HEK293 (cell line): ENCODE measurements at regions not wholly inside any gene's neighbourhood (a gene's known extent, or its start where the extent isn't known, plus 50 kb on each side); places are given as distances from the start of the nearest gene placed in this dataset.

Experiments
- CTCF ChIA-PET: fragments of 350-600 bp; formaldehyde crosslinking; extraction: SDS; loops from one replicate; lab custom pipeline; 2021; ENCODE audit warnings: antibody characterized with exemption; lab: Yijun Ruan, JAX
- POLR2A ChIA-PET: fragments of 300-600 bp; formaldehyde crosslinking; extraction: SDS; loops from one replicate; lab custom pipeline; 2020; ENCODE audit warnings: antibody characterized with exemption, inconsistent platforms; lab: Yijun Ruan, JAX
- H3K27ac ChIP-seq: fragments of 200-500 bp; sonication (Bioruptor generic); 2 replicates; pipeline ENCODE4 v1.5.1; 2014; ENCODE audit warnings: low read depth, low read length, control low read depth, inconsistent platforms; ENCODE audit errors: extremely low read depth
- H3K36me3 ChIP-seq, 2 experiments: fragments of 200-500 bp in 1 of 2; sonication (Bioruptor generic) in 1 of 2; 1 replicate in 1 of 2; 2 replicates in 1 of 2; pipeline ENCODE4 v1.5.1; 2014 to 2017; ENCODE audit warnings: inconsistent platforms in 2 of 2, low read length in 2 of 2; ENCODE audit not compliant: control insufficient read depth in 2 of 2, insufficient read depth in 1 of 2
- H3K4me1 ChIP-seq: fragments of 200-500 bp; sonication (Bioruptor generic); 2 replicates; pipeline ENCODE4 v1.5.1; 2014; ENCODE audit warnings: mild to moderate bottlenecking, low read length, inconsistent platforms; ENCODE audit not compliant: control insufficient read depth, insufficient read depth
- H3K4me3 ChIP-seq: 2 replicates; pipeline ENCODE4 v1.5.1; 2011; ENCODE audit warnings: low read depth, mild to moderate bottlenecking, control low read depth, low read length, moderate library complexity
- H3K9me3 ChIP-seq: fragments of 200-500 bp; sonication (Bioruptor generic); 2 replicates; pipeline ENCODE4 v1.5.1; 2014; ENCODE audit warnings: low read depth, low read length, inconsistent platforms; ENCODE audit not compliant: control insufficient read depth, insufficient read depth
- HOXA7 ChIP-seq: sonication (generic); formaldehyde crosslinking; IDR thresholded peaks from 2 replicates; pipeline ENCODE4 v1.8.1; 2022; ENCODE audit warnings: missing genetic modification reagents, borderline replicate concordance
- OSR2 ChIP-seq: fragments of 450-650 bp; formaldehyde crosslinking; IDR thresholded peaks from 2 replicates; pipeline ENCODE4 v1.5.1; 2016; ENCODE audit warnings: missing biosample characterization, missing genetic modification characterization
- YY1 ChIP-seq: fragments of 450-650 bp; formaldehyde crosslinking; IDR thresholded peaks from 2 replicates; pipeline ENCODE4 v1.5.1; 2018; ENCODE audit warnings: missing biosample characterization, missing genetic modification characterization
- ZNF157 ChIP-seq: fragments of 450-650 bp; formaldehyde crosslinking; IDR thresholded peaks from 2 replicates; pipeline ENCODE4 v1.5.1; 2016; ENCODE audit warnings: missing biosample characterization, missing genetic modification characterization
- ZNF19 ChIP-seq: fragments of 450-650 bp; formaldehyde crosslinking; IDR thresholded peaks from 2 replicates; pipeline ENCODE4; 2016; ENCODE audit warnings: missing biosample characterization, missing genetic modification characterization, low read depth
- ZNF24 ChIP-seq: fragments of 450-650 bp; formaldehyde crosslinking; IDR thresholded peaks from 2 replicates; pipeline ENCODE4 v1.5.1; 2016; ENCODE audit warnings: missing biosample characterization, missing genetic modification characterization
- ZNF514 ChIP-seq: fragments of 450-650 bp; formaldehyde crosslinking; IDR thresholded peaks from 2 replicates; pipeline ENCODE4 v1.5.1; 2016; ENCODE audit warnings: missing biosample characterization, missing genetic modification characterization
- ZNF530 ChIP-seq: fragments of 450-650 bp; formaldehyde crosslinking; IDR thresholded peaks from 2 replicates; pipeline ENCODE4 v1.5.1; 2016; ENCODE audit warnings: low read depth, missing biosample characterization, missing genetic modification characterization
- ZNF561 ChIP-seq: fragments of 450-650 bp; IDR thresholded peaks from 2 replicates; pipeline ENCODE4 v1.5.1; 2018; ENCODE audit warnings: missing biosample characterization, missing genetic modification characterization, borderline replicate concordance
- ZNF621 ChIP-seq: fragments of 450-650 bp; formaldehyde crosslinking; IDR thresholded peaks from 2 replicates; pipeline ENCODE4 v1.5.1; 2017; ENCODE audit warnings: missing biosample characterization, missing genetic modification characterization
- ZNF623 ChIP-seq: fragments of 450-650 bp; formaldehyde crosslinking; IDR thresholded peaks from 2 replicates; pipeline ENCODE4 v1.5.1; 2016; ENCODE audit warnings: missing biosample characterization, missing genetic modification characterization
- ZNF658 ChIP-seq: fragments of 450-650 bp; formaldehyde crosslinking; IDR thresholded peaks from 2 replicates; pipeline ENCODE4; 2016; ENCODE audit warnings: missing biosample characterization, missing genetic modification characterization
- ZNF664 ChIP-seq: fragments of 450-650 bp; formaldehyde crosslinking; IDR thresholded peaks from 2 replicates; pipeline ENCODE4 v1.5.1; 2016; ENCODE audit warnings: missing biosample characterization, missing genetic modification characterization
- ZNF777 ChIP-seq: fragments of 450-650 bp; formaldehyde crosslinking; IDR thresholded peaks from 2 replicates; pipeline ENCODE4 v1.5.1; 2017; ENCODE audit warnings: missing biosample characterization, missing genetic modification characterization, borderline replicate concordance
- ZNF792 ChIP-seq: fragments of 450-650 bp; formaldehyde crosslinking; IDR thresholded peaks from 2 replicates; pipeline ENCODE4 v1.5.1; 2016; ENCODE audit warnings: missing biosample characterization, missing genetic modification characterization
- TF ChIP-seq, protein P1 (sequence below): fragments of 450-650 bp; formaldehyde crosslinking; conservative IDR thresholded peaks from 2 replicates; pipeline ENCODE4 v1.5.1; 2016; ENCODE audit warnings: low read depth, missing biosample characterization, missing genetic modification characterization
- TF ChIP-seq, protein P2 (sequence below): fragments of 450-650 bp; formaldehyde crosslinking; IDR thresholded peaks from 2 replicates; pipeline ENCODE4 v1.5.1; 2016; ENCODE audit warnings: missing biosample characterization, missing genetic modification characterization
- TF ChIP-seq, protein P3 (sequence below): fragments of 450-650 bp; formaldehyde crosslinking; IDR thresholded peaks from 2 replicates; pipeline ENCODE4 v1.5.1; 2016; ENCODE audit warnings: missing biosample characterization, missing genetic modification characterization, low read depth
- TF ChIP-seq, protein P4 (sequence below): fragments of 450-650 bp; formaldehyde crosslinking; IDR thresholded peaks from 2 replicates; pipeline ENCODE4 v1.5.0; 2017; ENCODE audit warnings: missing biosample characterization, missing genetic modification characterization, borderline replicate concordance
- TF ChIP-seq, protein P5 (sequence below): fragments of 450-650 bp; formaldehyde crosslinking; IDR thresholded peaks from 2 replicates; pipeline ENCODE4 v1.5.1; 2016; ENCODE audit warnings: missing biosample characterization, missing genetic modification characterization
- TF ChIP-seq, protein P6 (sequence below): fragments of 450-650 bp; formaldehyde crosslinking; IDR thresholded peaks from 2 replicates; pipeline ENCODE4 v1.5.1; 2017; ENCODE audit warnings: missing biosample characterization, missing genetic modification characterization

DNA sequence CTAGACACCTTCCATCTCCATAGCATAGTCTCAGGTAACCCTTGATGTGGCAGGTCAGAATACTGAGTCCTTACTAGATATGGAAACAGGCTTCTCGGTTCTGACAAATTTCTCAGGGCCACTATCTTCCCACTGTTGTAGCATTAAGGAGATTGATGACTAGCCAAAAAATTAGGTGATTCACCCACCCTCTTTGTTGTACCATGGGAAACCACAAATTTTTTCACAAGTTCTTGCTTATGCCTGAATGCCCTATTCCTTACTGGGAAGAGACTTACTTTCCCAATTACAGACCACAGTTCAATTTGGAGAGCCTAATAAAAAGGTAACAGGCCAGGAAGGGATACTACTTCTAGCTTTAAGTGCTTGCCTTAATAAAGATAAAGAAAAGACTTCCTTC, 948.8 kb downstream of the GRM8 start:
- ChIA-PET CTCF (no interaction called here), POLR2A (no interaction called here)
- Histone ChIP-seq H3K4me1 (no peaks in the 10 kb centered on the region), H3K9me3 (no peaks in the 10 kb centered on the region), H3K36me3 (no peaks in the 10 kb centered on the region), H3K4me3 (no peak overlapping the region), H3K27ac (no peak overlapping the region)
- TF ChIP-seq, protein P1, sequence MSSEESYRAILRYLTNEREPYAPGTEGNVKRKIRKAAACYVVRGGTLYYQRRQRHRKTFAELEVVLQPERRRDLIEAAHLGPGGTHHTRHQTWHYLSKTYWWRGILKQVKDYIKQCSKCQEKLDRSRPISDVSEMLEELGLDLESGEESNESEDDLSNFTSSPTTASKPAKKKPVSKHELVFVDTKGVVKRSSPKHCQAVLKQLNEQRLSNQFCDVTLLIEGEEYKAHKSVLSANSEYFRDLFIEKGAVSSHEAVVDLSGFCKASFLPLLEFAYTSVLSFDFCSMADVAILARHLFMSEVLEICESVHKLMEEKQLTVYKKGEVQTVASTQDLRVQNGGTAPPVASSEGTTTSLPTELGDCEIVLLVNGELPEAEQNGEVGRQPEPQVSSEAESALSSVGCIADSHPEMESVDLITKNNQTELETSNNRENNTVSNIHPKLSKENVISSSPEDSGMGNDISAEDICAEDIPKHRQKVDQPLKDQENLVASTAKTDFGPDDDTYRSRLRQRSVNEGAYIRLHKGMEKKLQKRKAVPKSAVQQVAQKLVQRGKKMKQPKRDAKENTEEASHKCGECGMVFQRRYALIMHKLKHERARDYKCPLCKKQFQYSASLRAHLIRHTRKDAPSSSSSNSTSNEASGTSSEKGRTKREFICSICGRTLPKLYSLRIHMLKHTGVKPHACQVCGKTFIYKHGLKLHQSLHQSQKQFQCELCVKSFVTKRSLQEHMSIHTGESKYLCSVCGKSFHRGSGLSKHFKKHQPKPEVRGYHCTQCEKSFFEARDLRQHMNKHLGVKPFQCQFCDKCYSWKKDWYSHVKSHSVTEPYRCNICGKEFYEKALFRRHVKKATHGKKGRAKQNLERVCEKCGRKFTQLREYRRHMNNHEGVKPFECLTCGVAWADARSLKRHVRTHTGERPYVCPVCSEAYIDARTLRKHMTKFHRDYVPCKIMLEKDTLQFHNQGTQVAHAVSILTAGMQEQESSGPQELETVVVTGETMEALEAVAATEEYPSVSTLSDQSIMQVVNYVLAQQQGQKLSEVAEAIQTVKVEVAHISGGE, result no peak
- TF ChIP-seq ZNF621, result no peak
- no peak for TF ChIP-seq ZNF664 (tag by site-specific recombination)
- TF ChIP-seq YY1 (tag by site-specific recombination), result no peak
- TF ChIP-seq ZNF561 (tag by site-specific recombination), result no peak
- TF ChIP-seq, protein P2, sequence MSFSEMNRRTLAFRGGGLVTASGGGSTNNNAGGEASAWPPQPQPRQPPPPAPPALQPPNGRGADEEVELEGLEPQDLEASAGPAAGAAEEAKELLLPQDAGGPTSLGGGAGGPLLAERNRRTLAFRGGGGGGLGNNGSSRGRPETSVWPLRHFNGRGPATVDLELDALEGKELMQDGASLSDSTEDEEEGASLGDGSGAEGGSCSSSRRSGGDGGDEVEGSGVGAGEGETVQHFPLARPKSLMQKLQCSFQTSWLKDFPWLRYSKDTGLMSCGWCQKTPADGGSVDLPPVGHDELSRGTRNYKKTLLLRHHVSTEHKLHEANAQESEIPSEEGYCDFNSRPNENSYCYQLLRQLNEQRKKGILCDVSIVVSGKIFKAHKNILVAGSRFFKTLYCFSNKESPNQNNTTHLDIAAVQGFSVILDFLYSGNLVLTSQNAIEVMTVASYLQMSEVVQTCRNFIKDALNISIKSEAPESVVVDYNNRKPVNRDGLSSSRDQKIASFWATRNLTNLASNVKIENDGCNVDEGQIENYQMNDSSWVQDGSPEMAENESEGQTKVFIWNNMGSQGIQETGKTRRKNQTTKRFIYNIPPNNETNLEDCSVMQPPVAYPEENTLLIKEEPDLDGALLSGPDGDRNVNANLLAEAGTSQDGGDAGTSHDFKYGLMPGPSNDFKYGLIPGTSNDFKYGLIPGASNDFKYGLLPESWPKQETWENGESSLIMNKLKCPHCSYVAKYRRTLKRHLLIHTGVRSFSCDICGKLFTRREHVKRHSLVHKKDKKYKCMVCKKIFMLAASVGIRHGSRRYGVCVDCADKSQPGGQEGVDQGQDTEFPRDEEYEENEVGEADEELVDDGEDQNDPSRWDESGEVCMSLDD (tag by site-specific recombination), result no peak
- TF ChIP-seq, protein P3, sequence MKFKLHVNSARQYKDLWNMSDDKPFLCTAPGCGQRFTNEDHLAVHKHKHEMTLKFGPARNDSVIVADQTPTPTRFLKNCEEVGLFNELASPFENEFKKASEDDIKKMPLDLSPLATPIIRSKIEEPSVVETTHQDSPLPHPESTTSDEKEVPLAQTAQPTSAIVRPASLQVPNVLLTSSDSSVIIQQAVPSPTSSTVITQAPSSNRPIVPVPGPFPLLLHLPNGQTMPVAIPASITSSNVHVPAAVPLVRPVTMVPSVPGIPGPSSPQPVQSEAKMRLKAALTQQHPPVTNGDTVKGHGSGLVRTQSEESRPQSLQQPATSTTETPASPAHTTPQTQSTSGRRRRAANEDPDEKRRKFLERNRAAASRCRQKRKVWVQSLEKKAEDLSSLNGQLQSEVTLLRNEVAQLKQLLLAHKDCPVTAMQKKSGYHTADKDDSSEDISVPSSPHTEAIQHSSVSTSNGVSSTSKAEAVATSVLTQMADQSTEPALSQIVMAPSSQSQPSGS (tag by site-specific recombination), result no peak
- no peak for TF ChIP-seq ZNF792 (tag by site-specific recombination)
- no peak for TF ChIP-seq ZNF658 (tag by site-specific recombination)
- TF ChIP-seq, protein P4, sequence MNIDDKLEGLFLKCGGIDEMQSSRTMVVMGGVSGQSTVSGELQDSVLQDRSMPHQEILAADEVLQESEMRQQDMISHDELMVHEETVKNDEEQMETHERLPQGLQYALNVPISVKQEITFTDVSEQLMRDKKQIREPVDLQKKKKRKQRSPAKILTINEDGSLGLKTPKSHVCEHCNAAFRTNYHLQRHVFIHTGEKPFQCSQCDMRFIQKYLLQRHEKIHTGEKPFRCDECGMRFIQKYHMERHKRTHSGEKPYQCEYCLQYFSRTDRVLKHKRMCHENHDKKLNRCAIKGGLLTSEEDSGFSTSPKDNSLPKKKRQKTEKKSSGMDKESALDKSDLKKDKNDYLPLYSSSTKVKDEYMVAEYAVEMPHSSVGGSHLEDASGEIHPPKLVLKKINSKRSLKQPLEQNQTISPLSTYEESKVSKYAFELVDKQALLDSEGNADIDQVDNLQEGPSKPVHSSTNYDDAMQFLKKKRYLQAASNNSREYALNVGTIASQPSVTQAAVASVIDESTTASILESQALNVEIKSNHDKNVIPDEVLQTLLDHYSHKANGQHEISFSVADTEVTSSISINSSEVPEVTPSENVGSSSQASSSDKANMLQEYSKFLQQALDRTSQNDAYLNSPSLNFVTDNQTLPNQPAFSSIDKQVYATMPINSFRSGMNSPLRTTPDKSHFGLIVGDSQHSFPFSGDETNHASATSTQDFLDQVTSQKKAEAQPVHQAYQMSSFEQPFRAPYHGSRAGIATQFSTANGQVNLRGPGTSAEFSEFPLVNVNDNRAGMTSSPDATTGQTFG (tag by site-specific recombination), result no peak

DNA sequence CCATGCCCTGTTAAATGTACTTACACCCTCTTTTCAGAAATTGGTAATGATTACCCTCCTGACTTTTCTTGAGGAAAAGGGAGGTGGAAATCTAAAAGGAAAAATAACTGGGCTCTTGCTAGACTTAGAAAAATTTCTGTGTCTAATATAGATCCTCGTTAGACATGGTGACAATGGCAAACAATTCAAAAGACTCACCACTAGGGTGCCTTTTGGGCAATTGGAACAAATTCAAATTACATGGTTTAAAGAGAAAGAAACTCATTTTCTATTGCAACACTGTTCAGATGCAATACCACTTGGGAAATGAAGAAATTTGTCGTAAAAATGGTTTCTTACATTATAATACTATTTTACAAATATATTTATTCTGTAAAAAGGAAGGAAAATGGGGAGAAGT, 950.1 kb downstream of the GRM8 start:
- ChIA-PET POLR2A (no interaction called here), CTCF (no interaction called here)
- Histone ChIP-seq H3K4me1 (no peaks in the 10 kb centered on the region), H3K4me3 (no peak overlapping the region), H3K36me3 (no peaks in the 10 kb centered on the region), H3K27ac (no peak overlapping the region), H3K9me3 (no peaks in the 10 kb centered on the region)
- TF ChIP-seq OSR2 (tag by site-specific recombination) (no peak), ZNF623 (no peak), ZNF157 (tag by site-specific recombination) (no peak), ZNF24 (tag by site-specific recombination) (no peak), ZNF514 (tag by site-specific recombination) (no peak), ZNF777 (tag by site-specific recombination) (no peak), ZNF664 (tag by site-specific recombination) (no peak), ZNF19 (tag by site-specific recombination) (no peak), ZNF530 (tag by site-specific recombination) (no peak), HOXA7 (CRISPR knock-in tag) (no peak)
- TF ChIP-seq, protein P5, sequence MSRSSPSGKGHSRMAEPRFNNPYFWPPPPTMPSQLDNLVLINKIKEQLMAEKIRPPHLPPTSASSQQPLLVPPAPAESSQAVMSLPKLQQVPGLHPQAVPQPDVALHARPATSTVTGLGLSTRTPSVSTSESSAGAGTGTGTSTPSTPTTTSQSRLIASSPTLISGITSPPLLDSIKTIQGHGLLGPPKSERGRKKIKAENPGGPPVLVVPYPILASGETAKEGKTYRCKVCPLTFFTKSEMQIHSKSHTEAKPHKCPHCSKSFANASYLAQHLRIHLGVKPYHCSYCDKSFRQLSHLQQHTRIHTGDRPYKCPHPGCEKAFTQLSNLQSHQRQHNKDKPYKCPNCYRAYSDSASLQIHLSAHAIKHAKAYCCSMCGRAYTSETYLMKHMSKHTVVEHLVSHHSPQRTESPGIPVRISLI, result no peak
- TF ChIP-seq, protein P6, sequence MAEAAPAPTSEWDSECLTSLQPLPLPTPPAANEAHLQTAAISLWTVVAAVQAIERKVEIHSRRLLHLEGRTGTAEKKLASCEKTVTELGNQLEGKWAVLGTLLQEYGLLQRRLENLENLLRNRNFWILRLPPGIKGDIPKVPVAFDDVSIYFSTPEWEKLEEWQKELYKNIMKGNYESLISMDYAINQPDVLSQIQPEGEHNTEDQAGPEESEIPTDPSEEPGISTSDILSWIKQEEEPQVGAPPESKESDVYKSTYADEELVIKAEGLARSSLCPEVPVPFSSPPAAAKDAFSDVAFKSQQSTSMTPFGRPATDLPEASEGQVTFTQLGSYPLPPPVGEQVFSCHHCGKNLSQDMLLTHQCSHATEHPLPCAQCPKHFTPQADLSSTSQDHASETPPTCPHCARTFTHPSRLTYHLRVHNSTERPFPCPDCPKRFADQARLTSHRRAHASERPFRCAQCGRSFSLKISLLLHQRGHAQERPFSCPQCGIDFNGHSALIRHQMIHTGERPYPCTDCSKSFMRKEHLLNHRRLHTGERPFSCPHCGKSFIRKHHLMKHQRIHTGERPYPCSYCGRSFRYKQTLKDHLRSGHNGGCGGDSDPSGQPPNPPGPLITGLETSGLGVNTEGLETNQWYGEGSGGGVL, result no peak
